GDM1 (cell line): ENCODE measurements at regions not wholly inside any gene's neighbourhood (a gene's known extent, or its start where the extent isn't known, plus 50 kb on each side); places are given as distances from the start of the nearest gene placed in this dataset.

Experiments used
- DNase-seq: peaks from one replicate; lab custom pipeline; 2025; lab: John Stamatoyannopoulos, UW

GRCh38 chr3:25291481-25291905, 136.6 kb upstream of the RARB start:
- no peak for DNase-seq

GRCh38 chr3:25292036-25292435, 136.0 kb upstream of the RARB start:
- no peak for DNase-seq

GRCh38 chr3:25292595-25292994, 135.5 kb upstream of the RARB start:
- no peak for DNase-seq

GRCh38 chr3:25293736-25294135, 134.3 kb upstream of the RARB start:
- DNase-seq: no peak

- peak; percentile 18 for DNase-seq
These were observed 133.8 kb upstream of the RARB start for GRCh38 chr3:25294169-25294805.

GRCh38 chr3:25297667-25298585, 130.1 kb upstream of the RARB start:
- no peak for DNase-seq

- DNase-seq: no peak
These were observed 127.9 kb upstream of the RARB start for GRCh38 chr3:25300141-25300540.

GRCh38 chr3:25304916-25305315, 123.1 kb upstream of the RARB start:
- no peak for DNase-seq

- DNase-seq: no peak
These were observed 122.0 kb upstream of the RARB start for GRCh38 chr3:25306066-25306465.

- no peak for DNase-seq
These were observed 121.4 kb upstream of the RARB start for GRCh38 chr3:25306705-25307104.

GRCh38 chr3:25313286-25313685, 114.8 kb upstream of the RARB start:
- DNase-seq: no peak

- DNase-seq: no peak
These were observed 103.0 kb upstream of the RARB start for GRCh38 chr3:25324954-25325655.

GRCh38 chr3:25335356-25335755, 92.7 kb upstream of the RARB start:
- DNase-seq: no peak

- DNase-seq: no peak
These were observed 89.8 kb upstream of the RARB start for GRCh38 chr3:25338158-25338725.

GRCh38 chr3:25339225-25339624, 88.8 kb upstream of the RARB start:
- DNase-seq: no peak

GRCh38 chr3:25344670-25345069, 83.4 kb upstream of the RARB start:
- no peak for DNase-seq

- no peak for DNase-seq
These were observed 79.0 kb upstream of the RARB start for GRCh38 chr3:25349095-25349494.

GRCh38 chr3:25349828-25350724, 78.0 kb upstream of the RARB start:
- DNase-seq: no peak

GRCh38 chr3:25350725-25351114, 77.3 kb upstream of the RARB start:
- DNase-seq: no peak

- DNase-seq: no peak
These were observed 74.0 kb upstream of the RARB start for GRCh38 chr3:25354071-25354470.
